GM12873 (cell line): ENCODE measurements at regions not wholly inside any gene's neighbourhood (a gene's known extent, or its start where the extent isn't known, plus 50 kb on each side); places are given as distances from the start of the nearest gene placed in this dataset.

Source experiments
- TF ChIP-seq, protein P1 (sequence below): IDR thresholded peaks from 2 replicates; pipeline ENCODE4 v1.5.1; 2012; ENCODE audit warnings: low read depth, mild to moderate bottlenecking, moderate library complexity, low read length, control low read depth; ENCODE audit not compliant: insufficient read depth; ENCODE audit errors: missing control alignments

DNA sequence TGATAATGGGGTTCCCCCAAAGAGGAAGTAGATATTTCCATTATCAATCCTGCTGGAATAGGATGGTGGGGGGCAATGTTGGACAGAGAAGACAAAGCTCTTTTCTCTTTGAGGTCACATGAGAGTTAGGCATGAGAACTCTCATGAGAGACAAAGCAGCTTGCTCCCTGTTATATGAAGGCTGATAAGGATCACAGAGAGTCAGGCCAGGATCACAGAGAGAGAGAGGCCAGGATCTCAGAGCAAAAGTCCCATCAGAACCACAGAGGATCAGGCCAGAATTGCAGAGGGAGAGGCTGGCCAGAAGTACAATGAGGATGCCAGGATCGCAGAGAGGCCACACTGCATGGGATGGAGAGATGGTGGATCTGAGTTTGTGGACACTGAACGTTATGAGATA lies 457.1 kb downstream of the LPIN1 start:
- TF ChIP-seq, protein P1, sequence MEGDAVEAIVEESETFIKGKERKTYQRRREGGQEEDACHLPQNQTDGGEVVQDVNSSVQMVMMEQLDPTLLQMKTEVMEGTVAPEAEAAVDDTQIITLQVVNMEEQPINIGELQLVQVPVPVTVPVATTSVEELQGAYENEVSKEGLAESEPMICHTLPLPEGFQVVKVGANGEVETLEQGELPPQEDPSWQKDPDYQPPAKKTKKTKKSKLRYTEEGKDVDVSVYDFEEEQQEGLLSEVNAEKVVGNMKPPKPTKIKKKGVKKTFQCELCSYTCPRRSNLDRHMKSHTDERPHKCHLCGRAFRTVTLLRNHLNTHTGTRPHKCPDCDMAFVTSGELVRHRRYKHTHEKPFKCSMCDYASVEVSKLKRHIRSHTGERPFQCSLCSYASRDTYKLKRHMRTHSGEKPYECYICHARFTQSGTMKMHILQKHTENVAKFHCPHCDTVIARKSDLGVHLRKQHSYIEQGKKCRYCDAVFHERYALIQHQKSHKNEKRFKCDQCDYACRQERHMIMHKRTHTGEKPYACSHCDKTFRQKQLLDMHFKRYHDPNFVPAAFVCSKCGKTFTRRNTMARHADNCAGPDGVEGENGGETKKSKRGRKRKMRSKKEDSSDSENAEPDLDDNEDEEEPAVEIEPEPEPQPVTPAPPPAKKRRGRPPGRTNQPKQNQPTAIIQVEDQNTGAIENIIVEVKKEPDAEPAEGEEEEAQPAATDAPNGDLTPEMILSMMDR = no peak

DNA sequence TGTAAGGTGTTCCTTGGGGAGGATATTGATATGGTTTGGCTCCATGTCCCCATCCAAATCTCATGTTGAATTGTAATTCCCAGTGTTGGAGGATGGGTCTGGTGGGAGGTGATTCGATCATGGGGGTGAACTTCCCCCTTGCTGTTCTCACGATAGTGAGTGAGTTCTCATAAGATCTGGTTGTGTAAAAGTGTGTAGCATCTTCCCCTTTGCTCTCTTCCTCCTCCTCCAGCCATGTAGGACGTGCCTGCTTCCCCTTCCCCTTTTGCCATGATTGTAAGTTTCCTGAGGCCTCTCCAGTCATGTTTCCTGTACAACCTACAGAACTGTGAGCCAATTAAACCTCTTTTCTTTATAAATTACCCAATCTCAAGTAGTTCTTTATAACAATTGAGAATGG lies 458.7 kb downstream of the LPIN1 start:
- TF ChIP-seq, protein P1 = no peak

DNA sequence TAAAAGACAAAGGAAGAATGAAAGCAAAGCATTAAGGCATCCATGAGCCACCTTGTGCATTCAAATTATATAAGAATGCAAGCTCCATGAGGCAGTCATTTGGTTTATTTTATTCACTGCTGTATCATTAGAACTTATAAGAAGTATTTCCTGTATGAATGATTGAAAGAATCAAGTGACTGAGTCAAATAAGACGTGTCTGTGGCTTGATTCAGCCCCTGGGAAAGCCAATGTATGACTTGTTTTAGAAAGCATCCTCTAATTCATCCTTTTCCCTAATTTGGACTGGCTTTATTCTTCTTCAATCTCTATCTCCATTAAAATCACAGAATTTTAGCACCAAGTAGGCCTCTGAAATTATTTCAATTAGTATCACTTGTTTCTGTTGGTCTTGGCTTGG lies 461.1 kb downstream of the LPIN1 start:
- TF ChIP-seq, protein P1 = no peak

DNA sequence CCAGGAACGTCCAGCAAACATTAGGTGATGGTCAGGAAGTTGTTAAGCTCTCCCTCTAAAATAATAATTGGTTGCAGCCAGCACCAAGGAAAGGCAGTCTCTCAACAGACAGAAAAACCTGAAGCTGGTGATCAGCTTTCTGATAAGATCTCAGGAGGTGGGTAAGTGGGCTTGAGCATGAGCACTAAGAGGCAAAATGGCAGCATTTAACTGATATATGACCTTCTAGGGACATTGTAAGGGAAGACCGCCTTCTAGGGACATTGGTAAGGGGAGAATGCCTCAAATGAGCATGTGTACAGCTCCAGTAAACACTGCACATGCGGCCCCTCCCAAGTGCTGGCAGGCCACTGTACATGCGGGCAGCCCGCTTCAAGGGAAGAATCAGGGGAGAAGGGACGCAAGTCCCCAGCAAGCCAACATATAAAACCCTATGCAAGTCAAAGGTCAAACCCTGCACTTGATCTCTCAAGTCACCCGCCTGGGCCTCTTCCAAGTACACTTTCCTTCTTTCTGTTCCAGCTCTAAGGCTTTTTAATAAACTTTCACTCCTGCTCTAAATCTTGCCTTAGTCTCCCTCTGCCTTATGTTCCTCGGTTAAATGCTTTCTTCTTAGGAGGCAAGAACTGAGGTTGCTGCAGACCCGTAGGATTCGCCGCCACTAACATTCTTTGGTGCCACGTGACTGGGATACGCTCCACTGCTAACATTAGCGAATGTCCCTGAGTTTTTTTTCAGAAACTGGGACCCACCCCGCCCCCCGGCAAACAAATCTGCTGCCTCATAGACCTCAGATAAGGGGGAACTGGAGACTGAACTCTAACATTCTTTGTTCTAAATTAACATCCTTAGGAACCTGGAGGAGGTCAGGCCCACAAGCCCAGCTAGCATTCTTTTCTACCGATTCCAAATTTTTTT lies 463.8 kb downstream of the LPIN1 start:
- TF ChIP-seq, protein P1 = no peak

DNA sequence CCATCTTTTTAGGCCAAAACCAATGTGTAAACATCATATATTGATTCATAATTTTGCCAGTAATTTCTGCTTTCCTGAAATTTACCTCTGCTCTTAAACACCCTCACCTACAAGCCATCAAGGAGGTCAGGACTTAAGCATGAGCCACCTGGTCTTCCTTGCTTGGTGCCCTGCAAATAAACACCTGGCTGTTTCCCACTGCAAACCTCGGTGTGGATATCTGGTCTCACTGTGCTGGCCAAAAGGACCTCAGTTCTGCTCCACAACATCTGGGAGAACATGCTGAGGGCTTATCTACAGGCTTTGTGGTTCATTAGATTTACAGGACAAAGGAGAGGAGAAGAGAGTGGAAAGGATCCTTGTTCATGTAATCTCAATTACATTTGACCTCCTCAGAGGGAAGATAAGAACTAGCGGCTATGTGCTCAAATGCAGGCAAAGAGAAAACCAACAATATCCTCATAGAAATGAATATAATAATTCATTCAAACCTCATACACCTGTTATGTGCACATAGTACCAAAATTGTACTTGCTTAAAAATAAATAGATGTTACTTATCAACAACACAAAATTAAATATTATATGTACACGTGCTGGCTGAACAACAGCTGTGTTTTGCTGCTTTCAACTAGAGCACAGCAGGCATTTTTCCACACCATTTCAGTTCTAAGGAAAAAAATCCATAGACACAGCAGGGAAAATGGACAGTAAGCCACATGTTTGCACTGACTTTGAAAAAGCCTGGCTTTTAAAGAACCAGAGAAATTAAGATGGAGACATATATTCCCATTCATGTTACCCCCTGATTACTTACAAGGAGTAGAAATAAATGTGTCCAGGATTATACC lies 465.1 kb downstream of the LPIN1 start:
- TF ChIP-seq, protein P1 = no peak

DNA sequence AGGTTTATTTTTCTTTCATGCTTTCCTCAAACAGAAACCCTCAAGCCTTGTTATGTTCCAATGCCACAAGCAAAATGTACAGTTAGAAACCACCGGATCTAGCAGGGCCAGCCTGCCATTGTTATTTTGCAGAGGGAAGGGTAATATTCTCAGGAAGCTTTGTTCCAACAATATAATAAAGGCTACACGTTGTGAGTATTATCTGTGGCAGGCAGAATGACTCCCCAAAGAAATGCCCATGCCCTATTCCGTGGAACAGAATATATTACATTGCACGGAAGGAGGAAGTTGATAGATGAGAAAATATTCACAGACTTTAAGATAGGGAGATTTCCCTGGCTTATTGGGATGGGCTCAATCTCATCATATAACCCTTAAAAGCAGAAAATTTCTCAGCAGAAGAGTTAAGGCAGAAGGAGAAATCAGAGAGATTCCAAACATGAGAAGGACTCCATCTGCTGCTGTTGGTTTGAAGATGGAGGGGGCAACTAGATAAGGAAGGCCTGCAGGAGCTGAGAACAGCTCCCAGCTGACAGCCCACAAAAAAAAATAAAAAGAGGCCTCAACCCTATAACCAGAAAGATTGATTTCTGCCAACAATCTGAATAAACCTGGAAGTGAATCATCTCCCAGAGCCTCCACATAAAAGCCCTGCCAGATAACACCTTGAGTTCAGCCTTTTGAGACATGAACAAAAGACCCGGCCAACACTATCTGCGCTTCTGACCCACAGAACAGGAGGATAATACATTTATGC lies 466.6 kb downstream of the LPIN1 start:
- TF ChIP-seq, protein P1 = no peak
